Uterus (tissue), 3 donors: ENCODE measurements at regions not wholly inside any gene's neighbourhood (a gene's known extent, or its start where the extent isn't known, plus 50 kb on each side); places are given as distances from the start of the nearest gene placed in this dataset.

Experiments used
- DNase-seq, 2 donors: peaks; one replicate each; pipeline ENCODE4 v3.0.0-alpha.2; 2019 to 2020
- H3K27ac ChIP-seq, 2 donors: fragments of 200-600 bp; sonication (generic); 1 replicate in 1 of 2; 2 replicates in 1 of 2; pipeline ENCODE4 v1.5.1; 2016 to 2018
- H3K27me3 ChIP-seq, 2 donors: fragments of 200-600 bp; sonication (generic); one replicate each; pipeline ENCODE4 v1.5.1; 2018 to 2019; ENCODE audit warnings: control low read depth in 1 of 2
- H3K36me3 ChIP-seq, 2 donors: fragments of 200-600 bp; sonication (generic); one replicate each; pipeline ENCODE4 v1.5.1; 2019; ENCODE audit warnings: control low read depth in 1 of 2
- H3K4me1 ChIP-seq, 2 donors: fragments of 200-600 bp; sonication (generic); one replicate each; pipeline ENCODE4 v1.5.1; 2018 to 2019; ENCODE audit warnings: control low read depth in 1 of 2
- H3K4me3 ChIP-seq, 2 donors: fragments of 200-600 bp; sonication (generic); 1 replicate in 1 of 2; 2 replicates in 1 of 2; pipeline ENCODE4 v1.5.1; 2018 to 2019; ENCODE audit warnings: mild to moderate bottlenecking in 1 of 2
- H3K9me3 ChIP-seq, 2 donors: fragments of 200-600 bp; sonication (generic); one replicate each; pipeline ENCODE4 v1.5.1; 2019; ENCODE audit warnings: control low read depth in 1 of 2
- CTCF ChIP-seq, 4 experiments: fragments of 200-600 bp in 2 of 4; fragments of 450-650 bp in 2 of 4; sonication (generic) in 2 of 4; IDR thresholded peaks; one replicate each; pipeline ENCODE4 v1.5.1; 2016 to 2019; ENCODE audit warnings: antibody characterized with exemption in 4 of 4, mild to moderate bottlenecking in 2 of 4, moderate library complexity in 1 of 4
- POLR2A ChIP-seq, 2 donors: fragments of 450-650 bp; IDR thresholded peaks; one replicate each; pipeline ENCODE4 v1.6.1; 2016; ENCODE audit warnings: antibody characterized with exemption in 2 of 2, mild to moderate bottlenecking in 1 of 2, moderate library complexity in 1 of 2
- intact Hi-C: fragments of 100-400 bp; cut with DNase I; formaldehyde crosslinking; loops from one replicate; pipeline ENCODE4 v1.15.1; 2023; ENCODE audit warnings: low total_unique reads
- donor health status: DM: yes; HTN: yes; CAD: no.

GRCh38 chr2:216770717-216771116, 75.4 kb upstream of the IGFBP5 start:
- no peaks in the 10 kb centered on the region for H3K9me3 ChIP-seq
- no peaks in the 10 kb centered on the region for H3K27me3 ChIP-seq
- no peak overlapping the region for H3K27ac ChIP-seq
- no peak for TF ChIP-seq POLR2A (IDR thresholded peaks at IDR 0.05)
- no peak for TF ChIP-seq CTCF (IDR thresholded peaks at IDR 0.05)
- H3K36me3 ChIP-seq, result no peaks in the 10 kb centered on the region
- H3K4me1 ChIP-seq, result peaks cover 0 to 6% of the 10 kb centered on the region in 2 donors
- intact Hi-C loops, result no loop called here
- DNase-seq, result no peak
- H3K4me3 ChIP-seq, result no peak overlapping the region

- intact Hi-C loops, result no loop called here
- Histone ChIP-seq H3K27ac (no peak overlapping the region), H3K4me1 (peaks cover 0 to 4% of the 10 kb centered on the region in 2 donors), H3K9me3 (no peaks in the 10 kb centered on the region), H3K27me3 (no peaks in the 10 kb centered on the region), H3K36me3 (no peaks in the 10 kb centered on the region), H3K4me3 (no peak overlapping the region)
- TF ChIP-seq POLR2A (IDR thresholded peaks at IDR 0.05) (no peak), CTCF (IDR thresholded peaks at IDR 0.05) (no peak)
- no peak for DNase-seq
Measured at GRCh38 chr2:216770050-216770449, 74.7 kb upstream of the IGFBP5 start.

- H3K36me3 ChIP-seq, result no peaks in the 10 kb centered on the region
- no peaks in the 10 kb centered on the region for H3K27me3 ChIP-seq
- H3K4me3 ChIP-seq, result no peak overlapping the region
- intact Hi-C loops, result no loop called here
- no peak for DNase-seq
- no peak for TF ChIP-seq POLR2A (IDR thresholded peaks at IDR 0.05)
- no peak for TF ChIP-seq CTCF (IDR thresholded peaks at IDR 0.05)
- no peaks in the 10 kb centered on the region for H3K4me1 ChIP-seq
- H3K27ac ChIP-seq, result no peak overlapping the region
- H3K9me3 ChIP-seq, result no peaks in the 10 kb centered on the region
Measured at GRCh38 chr2:216769626-216770025, 74.3 kb upstream of the IGFBP5 start.

- no peak for TF ChIP-seq POLR2A (IDR thresholded peaks at IDR 0.05)
- Histone ChIP-seq H3K9me3 (no peaks in the 10 kb centered on the region), H3K4me1 (no peaks in the 10 kb centered on the region), H3K36me3 (no peaks in the 10 kb centered on the region), H3K4me3 (no peak overlapping the region), H3K27me3 (no peaks in the 10 kb centered on the region), H3K27ac (no peak overlapping the region)
- DNase-seq, result no peak
- intact Hi-C loops, result no loop called here
Measured at GRCh38 chr2:216768908-216769411, 73.6 kb upstream of the IGFBP5 start.

- Histone ChIP-seq H3K27ac (no peak overlapping the region), H3K4me1 (no peaks in the 10 kb centered on the region), H3K9me3 (no peaks in the 10 kb centered on the region), H3K4me3 (no peak overlapping the region), H3K27me3 (no peaks in the 10 kb centered on the region), H3K36me3 (no peaks in the 10 kb centered on the region)
- intact Hi-C loops, result no loop called here
- TF ChIP-seq CTCF (IDR thresholded peaks at IDR 0.05) (no peak), POLR2A (IDR thresholded peaks at IDR 0.05) (no peak)
- DNase-seq, result no peak
Measured at GRCh38 chr2:216765761-216766262, 70.5 kb upstream of the IGFBP5 start.

- TF ChIP-seq CTCF (IDR thresholded peaks at IDR 0.05), result no peak
- Histone ChIP-seq H3K4me1 (no peaks in the 10 kb centered on the region), H3K9me3 (no peaks in the 10 kb centered on the region), H3K4me3 (no peak overlapping the region), H3K36me3 (no peaks in the 10 kb centered on the region), H3K27me3 (no peaks in the 10 kb centered on the region), H3K27ac (no peak overlapping the region)
- no peak for DNase-seq
- intact Hi-C loops, result no loop called here
Measured at GRCh38 chr2:216763396-216763795, 68.0 kb upstream of the IGFBP5 start.
